ENCODE measurements at regions not wholly inside any gene's neighbourhood (a gene's known extent, or its start where the extent isn't known, plus 50 kb on each side); places are given as distances from the start of the nearest gene placed in this dataset.
A peak's percentile ranks its signal among the peaks of the same experiment; 100 is the strongest.

DNA sequence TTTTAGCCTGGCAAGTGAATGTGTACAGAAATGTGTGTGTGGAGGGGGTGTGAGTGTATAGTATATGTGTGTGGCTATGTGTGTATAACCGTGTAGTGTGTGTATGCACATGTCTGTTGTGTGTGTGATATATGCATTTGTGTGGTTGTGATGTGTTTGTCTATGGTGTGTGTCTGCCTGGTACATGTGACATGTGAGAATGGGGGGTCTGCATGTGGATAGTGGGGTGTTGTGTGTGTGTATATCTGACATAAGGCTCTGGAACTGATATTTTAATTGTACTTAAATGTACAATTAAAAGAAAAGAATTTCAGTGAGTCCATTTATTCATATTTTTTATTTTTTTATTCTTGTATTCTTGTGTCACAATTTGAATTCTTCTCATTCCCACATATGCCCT lies 57.2 kb upstream of the CNR1 start (continued):
- TF ChIP-seq, protein P1, sequence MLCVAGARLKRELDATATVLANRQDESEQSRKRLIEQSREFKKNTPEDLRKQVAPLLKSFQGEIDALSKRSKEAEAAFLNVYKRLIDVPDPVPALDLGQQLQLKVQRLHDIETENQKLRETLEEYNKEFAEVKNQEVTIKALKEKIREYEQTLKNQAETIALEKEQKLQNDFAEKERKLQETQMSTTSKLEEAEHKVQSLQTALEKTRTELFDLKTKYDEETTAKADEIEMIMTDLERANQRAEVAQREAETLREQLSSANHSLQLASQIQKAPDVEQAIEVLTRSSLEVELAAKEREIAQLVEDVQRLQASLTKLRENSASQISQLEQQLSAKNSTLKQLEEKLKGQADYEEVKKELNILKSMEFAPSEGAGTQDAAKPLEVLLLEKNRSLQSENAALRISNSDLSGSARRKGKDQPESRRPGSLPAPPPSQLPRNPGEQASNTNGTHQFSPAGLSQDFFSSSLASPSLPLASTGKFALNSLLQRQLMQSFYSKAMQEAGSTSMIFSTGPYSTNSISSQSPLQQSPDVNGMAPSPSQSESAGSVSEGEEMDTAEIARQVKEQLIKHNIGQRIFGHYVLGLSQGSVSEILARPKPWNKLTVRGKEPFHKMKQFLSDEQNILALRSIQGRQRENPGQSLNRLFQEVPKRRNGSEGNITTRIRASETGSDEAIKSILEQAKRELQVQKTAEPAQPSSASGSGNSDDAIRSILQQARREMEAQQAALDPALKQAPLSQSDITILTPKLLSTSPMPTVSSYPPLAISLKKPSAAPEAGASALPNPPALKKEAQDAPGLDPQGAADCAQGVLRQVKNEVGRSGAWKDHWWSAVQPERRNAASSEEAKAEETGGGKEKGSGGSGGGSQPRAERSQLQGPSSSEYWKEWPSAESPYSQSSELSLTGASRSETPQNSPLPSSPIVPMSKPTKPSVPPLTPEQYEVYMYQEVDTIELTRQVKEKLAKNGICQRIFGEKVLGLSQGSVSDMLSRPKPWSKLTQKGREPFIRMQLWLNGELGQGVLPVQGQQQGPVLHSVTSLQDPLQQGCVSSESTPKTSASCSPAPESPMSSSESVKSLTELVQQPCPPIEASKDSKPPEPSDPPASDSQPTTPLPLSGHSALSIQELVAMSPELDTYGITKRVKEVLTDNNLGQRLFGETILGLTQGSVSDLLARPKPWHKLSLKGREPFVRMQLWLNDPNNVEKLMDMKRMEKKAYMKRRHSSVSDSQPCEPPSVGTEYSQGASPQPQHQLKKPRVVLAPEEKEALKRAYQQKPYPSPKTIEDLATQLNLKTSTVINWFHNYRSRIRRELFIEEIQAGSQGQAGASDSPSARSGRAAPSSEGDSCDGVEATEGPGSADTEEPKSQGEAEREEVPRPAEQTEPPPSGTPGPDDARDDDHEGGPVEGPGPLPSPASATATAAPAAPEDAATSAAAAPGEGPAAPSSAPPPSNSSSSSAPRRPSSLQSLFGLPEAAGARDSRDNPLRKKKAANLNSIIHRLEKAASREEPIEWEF (IDR thresholded peaks at IDR 0.05; ENCODE audit: insufficient replicate concordance, low read depth, low read length), result no peak

- SMC1A ChIA-PET (ENCODE audit: uncharacterized antibody, unreplicated experiment), result interaction anchor here (0.8 to 1.4 kb wide), 5 partner anchors 17 to 464 kb away, joined by 3 read pairs; no protein-coding TSS in a partner anchor
- Histone ChIP-seq H3K4me2 (ENCODE audit: control insufficient read depth, insufficient read depth) (no peak overlapping the region), H3K27me3 (replicated peaks in 1 of 2; ENCODE audit: control insufficient read depth in 2 of 2, insufficient read depth in 2 of 2, low read length in 1 of 2) (no peaks in the 10 kb centered on the region), H2AFZ (ENCODE audit: control insufficient read depth, low read depth, low read length) (no peak overlapping the region), H4K20me1 (ENCODE audit: control insufficient read depth, insufficient read depth) (no peaks in the 10 kb centered on the region), H3K36me3 (ENCODE audit: control insufficient read depth in 2 of 2, insufficient read depth in 2 of 2, low read length in 1 of 2) (no peaks in the 10 kb centered on the region), H3K9me3 (replicated peaks; ENCODE audit: control insufficient read depth, insufficient read depth, low read length) (no peaks in the 10 kb centered on the region), H3K27ac (ENCODE audit: control insufficient read depth, insufficient read depth) (no peak overlapping the region), H3K9ac (ENCODE audit: control insufficient read depth, insufficient read depth, low read length) (no peak overlapping the region), H3K4me3 (no peak overlapping the region), H3K79me2 (ENCODE audit: control insufficient read depth, insufficient read depth, low read length) (no peaks in the 10 kb centered on the region), H3K4me1 (ENCODE audit: control insufficient read depth, insufficient read depth, low read length) (no peaks in the 10 kb centered on the region)
- no TSS peak for BruUV-seq (replicated peaks)
- TF ChIP-seq, protein P2, sequence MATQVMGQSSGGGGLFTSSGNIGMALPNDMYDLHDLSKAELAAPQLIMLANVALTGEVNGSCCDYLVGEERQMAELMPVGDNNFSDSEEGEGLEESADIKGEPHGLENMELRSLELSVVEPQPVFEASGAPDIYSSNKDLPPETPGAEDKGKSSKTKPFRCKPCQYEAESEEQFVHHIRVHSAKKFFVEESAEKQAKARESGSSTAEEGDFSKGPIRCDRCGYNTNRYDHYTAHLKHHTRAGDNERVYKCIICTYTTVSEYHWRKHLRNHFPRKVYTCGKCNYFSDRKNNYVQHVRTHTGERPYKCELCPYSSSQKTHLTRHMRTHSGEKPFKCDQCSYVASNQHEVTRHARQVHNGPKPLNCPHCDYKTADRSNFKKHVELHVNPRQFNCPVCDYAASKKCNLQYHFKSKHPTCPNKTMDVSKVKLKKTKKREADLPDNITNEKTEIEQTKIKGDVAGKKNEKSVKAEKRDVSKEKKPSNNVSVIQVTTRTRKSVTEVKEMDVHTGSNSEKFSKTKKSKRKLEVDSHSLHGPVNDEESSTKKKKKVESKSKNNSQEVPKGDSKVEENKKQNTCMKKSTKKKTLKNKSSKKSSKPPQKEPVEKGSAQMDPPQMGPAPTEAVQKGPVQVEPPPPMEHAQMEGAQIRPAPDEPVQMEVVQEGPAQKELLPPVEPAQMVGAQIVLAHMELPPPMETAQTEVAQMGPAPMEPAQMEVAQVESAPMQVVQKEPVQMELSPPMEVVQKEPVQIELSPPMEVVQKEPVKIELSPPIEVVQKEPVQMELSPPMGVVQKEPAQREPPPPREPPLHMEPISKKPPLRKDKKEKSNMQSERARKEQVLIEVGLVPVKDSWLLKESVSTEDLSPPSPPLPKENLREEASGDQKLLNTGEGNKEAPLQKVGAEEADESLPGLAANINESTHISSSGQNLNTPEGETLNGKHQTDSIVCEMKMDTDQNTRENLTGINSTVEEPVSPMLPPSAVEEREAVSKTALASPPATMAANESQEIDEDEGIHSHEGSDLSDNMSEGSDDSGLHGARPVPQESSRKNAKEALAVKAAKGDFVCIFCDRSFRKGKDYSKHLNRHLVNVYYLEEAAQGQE (IDR thresholded peaks at IDR 0.05; ENCODE audit: low read depth, low read length), result peak; percentile 97
- no peak for TF ChIP-seq TARDBP (IDR thresholded peaks at IDR 0.05; ENCODE audit: borderline replicate concordance)
- in situ Hi-C loops (cut with MboI) (no loop called here), intact Hi-C loops (cut with micrococcal nuclease; ENCODE audit: unreplicated experiment) (no loop called here)
- RAD21 ChIA-PET (ENCODE audit: unreplicated experiment), result interaction anchor here (1.2 kb wide), 1 partner anchor 649 kb away, joined by 3 read pairs; no protein-coding TSS in a partner anchor
- CTCF ChIA-PET, result no interaction called here
- no peak for FAIRE-seq
- POLR2A ChIA-PET, result no interaction called here
- peak; percentile 45; the same call in 1 of the 3 replicates for ATAC-seq
- no peak for DNase-seq (ENCODE audit: low read depth, low spot score)
- WGBS (ENCODE audit: insufficient coverage, insufficient replicate concordance, low lambda C conversion rate, missing lambda C conversion rate), result 80% methylated on average over 2 of the region's 2 CpGs
These were observed 54.3 kb upstream of the CNR1 start for GRCh38 chr6:88220493-88220892.
